Activated CD8-positive, alpha-beta T cell treated with anti-CD3 and anti-CD28 coated beads, Interleukin-2, amount 10 ng/mL, durations not matched to agents 7 days and 5 days (primary cell): ENCODE measurements at regions not wholly inside any gene's neighbourhood (a gene's known extent, or its start where the extent isn't known, plus 50 kb on each side); places are given as distances from the start of the nearest gene placed in this dataset.

Source experiments
- ATAC-seq: fragments of 150-1000 bp; cut with Tn5 transposase; one replicate; pipeline ENCODE4 v1.10.0; 2021; ENCODE audit warnings: moderate library complexity
- CTCF ChIA-PET: fragments of 350-600 bp; sonication (Branson Sonifier 250); formaldehyde crosslinking; loops from one replicate; lab custom pipeline; 2021; ENCODE audit warnings: antibody characterized with exemption; lab: Charles Lee
- POLR2A ChIA-PET: fragments of 350-600 bp; sonication (Branson Sonifier 250); formaldehyde crosslinking; loops from one replicate; lab custom pipeline; 2021; ENCODE audit warnings: antibody characterized with exemption; lab: Charles Lee
- DNase-seq: peaks from one replicate; pipeline ENCODE4 v3.0.0-alpha.2; 2020
- H3K27ac Mint-ChIP-seq: one replicate; pipeline ENCODE4 v1.8.0; 2021; ENCODE audit warnings: mild to moderate bottlenecking, mixed read lengths
- H3K27me3 Mint-ChIP-seq: one replicate; pipeline ENCODE4 v1.8.0; 2021; ENCODE audit warnings: low read depth, mixed read lengths
- H3K36me3 Mint-ChIP-seq: one replicate; pipeline ENCODE4 v1.8.0; 2021; ENCODE audit warnings: low read depth, mixed read lengths
- H3K4me1 Mint-ChIP-seq: one replicate; pipeline ENCODE4 v1.8.0; 2021; ENCODE audit warnings: low read depth, mixed read lengths
- H3K4me3 Mint-ChIP-seq: one replicate; pipeline ENCODE4 v1.8.0; 2021; ENCODE audit warnings: mild to moderate bottlenecking, mixed read lengths
- H3K9me3 Mint-ChIP-seq: one replicate; pipeline ENCODE4 v1.8.0; 2022; ENCODE audit warnings: mixed read lengths; ENCODE audit not compliant: insufficient read depth

DNA sequence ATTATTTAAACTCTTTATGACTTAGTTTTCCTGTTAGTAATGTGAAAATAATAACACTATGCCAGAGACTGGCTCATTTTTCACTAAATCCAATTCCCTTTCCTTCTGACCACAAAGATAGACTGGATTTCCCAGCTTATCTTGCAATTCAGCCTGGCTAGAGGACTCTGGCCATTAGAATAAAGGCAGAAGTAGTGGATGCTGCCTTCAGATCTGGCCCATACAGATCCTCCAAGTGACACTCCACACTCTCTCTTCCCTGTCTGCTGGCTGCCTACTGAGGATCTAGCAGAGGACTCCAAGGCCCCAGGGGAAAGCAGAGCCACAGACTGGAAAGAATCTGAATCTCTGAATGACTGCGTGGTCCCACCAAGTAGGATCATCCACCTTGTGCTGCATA is 188.8 kb upstream of the LMNTD1 start:
- Mint-ChIP-seq H3K4me3 (no peak overlapping the region), H3K4me1 (no peaks in the 10 kb centered on the region), H3K9me3 (no peaks in the 10 kb centered on the region), H3K27ac (no peak overlapping the region), H3K27me3 (no peaks in the 10 kb centered on the region), H3K36me3 (no peaks in the 10 kb centered on the region)
- ChIA-PET POLR2A (no interaction called here), CTCF (no interaction called here)
- ATAC-seq (no peak), DNase-seq (no peak)

DNA sequence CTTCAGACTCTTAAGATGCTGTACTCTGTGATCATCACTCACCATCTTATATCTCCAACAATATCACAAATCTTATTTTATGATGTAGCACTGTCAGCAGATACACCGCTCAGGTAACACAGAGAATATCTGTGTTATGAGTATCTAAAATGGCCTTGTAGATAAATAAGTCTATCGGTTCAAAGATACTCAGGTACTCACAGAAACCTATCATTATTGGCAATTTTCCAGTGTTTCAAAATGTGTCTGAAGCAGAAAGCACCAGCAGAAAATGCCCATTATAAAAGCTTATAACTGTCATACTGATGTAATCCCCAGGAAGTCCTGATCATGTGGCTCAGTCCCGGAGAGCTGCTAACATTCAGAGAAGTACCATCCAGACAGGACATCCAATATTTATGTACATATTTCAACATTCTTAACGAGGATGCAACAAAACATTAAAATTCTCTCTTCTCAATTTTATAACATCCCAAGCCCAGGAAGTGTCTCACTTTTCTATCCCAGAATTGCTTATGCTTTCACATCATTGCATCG is 190.7 kb upstream of the LMNTD1 start:
- DNase-seq, result no peak
- CTCF ChIA-PET, result no interaction called here

DNA sequence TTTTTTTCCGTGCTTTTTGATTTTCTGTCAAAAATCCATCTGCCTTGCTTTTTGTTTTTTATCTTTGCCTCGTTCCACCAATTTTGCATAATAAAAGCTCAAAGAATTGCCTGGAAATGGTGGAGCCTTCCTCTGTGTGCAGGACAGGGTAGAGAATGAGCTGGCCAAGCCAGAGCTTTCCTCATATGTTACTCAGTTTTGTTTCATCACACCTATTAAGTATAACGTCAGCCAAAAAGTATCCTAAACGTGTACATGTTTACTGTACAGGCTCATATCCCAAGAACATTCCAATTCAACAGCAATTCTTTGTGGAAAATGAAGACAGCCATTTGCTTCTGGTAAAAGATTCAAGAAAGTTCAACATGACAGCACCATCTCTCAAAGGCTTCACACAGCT is 191.2 kb upstream of the LMNTD1 start:
- POLR2A ChIA-PET, result no interaction called here
- Mint-ChIP-seq H3K36me3 (no peaks in the 10 kb centered on the region), H3K27me3 (no peaks in the 10 kb centered on the region)

More for the DNA sequence above, 190.7 kb upstream of the LMNTD1 start:
- ATAC-seq, result no peak
- Mint-ChIP-seq H3K4me3 (no peak overlapping the region), H3K36me3 (no peaks in the 10 kb centered on the region), H3K9me3 (no peaks in the 10 kb centered on the region), H3K4me1 (no peaks in the 10 kb centered on the region), H3K27ac (no peak overlapping the region), H3K27me3 (no peaks in the 10 kb centered on the region)
- POLR2A ChIA-PET, result no interaction called here

DNA sequence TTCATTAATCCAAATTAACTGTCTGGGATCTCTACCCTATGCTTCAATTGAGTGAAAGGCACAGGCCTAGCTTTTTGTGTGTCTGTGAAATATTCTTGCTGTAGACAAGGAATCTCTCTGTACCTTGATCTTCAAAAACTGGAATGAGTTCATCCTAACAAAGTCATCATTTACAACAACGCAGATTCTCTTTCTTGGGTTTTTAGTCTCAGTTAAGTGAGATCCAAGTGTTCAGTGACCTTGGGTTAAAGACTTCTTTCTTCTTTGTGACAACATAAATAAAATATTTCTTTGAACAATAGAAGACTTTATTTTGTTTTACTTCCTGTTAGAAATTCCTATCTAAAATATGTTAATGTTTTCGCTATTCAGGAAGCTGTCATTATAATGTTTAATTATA is 192.2 kb upstream of the LMNTD1 start:
- no peaks in the 10 kb centered on the region for H3K9me3 Mint-ChIP-seq
- ATAC-seq, result no peak

More for the DNA sequence above, 191.2 kb upstream of the LMNTD1 start:
- CTCF ChIA-PET, result no interaction called here
- DNase-seq, result no peak
- no peak for ATAC-seq
- Mint-ChIP-seq H3K4me1 (no peaks in the 10 kb centered on the region), H3K27ac (no peak overlapping the region), H3K9me3 (no peaks in the 10 kb centered on the region), H3K4me3 (no peak overlapping the region)

GRCh38 chr12:25746131-25746530 is 193.0 kb upstream of the LMNTD1 start:
- CTCF ChIA-PET, result no interaction called here
- Mint-ChIP-seq H3K4me1 (no peaks in the 10 kb centered on the region), H3K4me3 (no peak overlapping the region), H3K27me3 (no peaks in the 10 kb centered on the region), H3K9me3 (no peaks in the 10 kb centered on the region), H3K27ac (no peak overlapping the region), H3K36me3 (no peaks in the 10 kb centered on the region)
- ATAC-seq (no peak), DNase-seq (no peak)
- POLR2A ChIA-PET, result no interaction called here

More for the DNA sequence above, 192.2 kb upstream of the LMNTD1 start:
- H3K27ac Mint-ChIP-seq, result no peak overlapping the region
- ChIA-PET CTCF (no interaction called here), POLR2A (no interaction called here)
- H3K27me3 Mint-ChIP-seq, result no peaks in the 10 kb centered on the region
- no peak for DNase-seq
- H3K4me3 Mint-ChIP-seq, result no peak overlapping the region
- H3K4me1 Mint-ChIP-seq, result no peaks in the 10 kb centered on the region
- no peaks in the 10 kb centered on the region for H3K36me3 Mint-ChIP-seq

- Mint-ChIP-seq H3K9me3 (no peaks in the 10 kb centered on the region), H3K27ac (no peak overlapping the region), H3K4me1 (no peaks in the 10 kb centered on the region), H3K27me3 (peaks cover 3% of the 10 kb centered on the region), H3K36me3 (no peaks in the 10 kb centered on the region), H3K4me3 (no peak overlapping the region)
- no peak for DNase-seq
- CTCF ChIA-PET, result no interaction called here
- POLR2A ChIA-PET, result no interaction called here
- ATAC-seq, result no peak
These were observed 199.7 kb upstream of the LMNTD1 start for GRCh38 chr12:25752710-25753309.

DNA sequence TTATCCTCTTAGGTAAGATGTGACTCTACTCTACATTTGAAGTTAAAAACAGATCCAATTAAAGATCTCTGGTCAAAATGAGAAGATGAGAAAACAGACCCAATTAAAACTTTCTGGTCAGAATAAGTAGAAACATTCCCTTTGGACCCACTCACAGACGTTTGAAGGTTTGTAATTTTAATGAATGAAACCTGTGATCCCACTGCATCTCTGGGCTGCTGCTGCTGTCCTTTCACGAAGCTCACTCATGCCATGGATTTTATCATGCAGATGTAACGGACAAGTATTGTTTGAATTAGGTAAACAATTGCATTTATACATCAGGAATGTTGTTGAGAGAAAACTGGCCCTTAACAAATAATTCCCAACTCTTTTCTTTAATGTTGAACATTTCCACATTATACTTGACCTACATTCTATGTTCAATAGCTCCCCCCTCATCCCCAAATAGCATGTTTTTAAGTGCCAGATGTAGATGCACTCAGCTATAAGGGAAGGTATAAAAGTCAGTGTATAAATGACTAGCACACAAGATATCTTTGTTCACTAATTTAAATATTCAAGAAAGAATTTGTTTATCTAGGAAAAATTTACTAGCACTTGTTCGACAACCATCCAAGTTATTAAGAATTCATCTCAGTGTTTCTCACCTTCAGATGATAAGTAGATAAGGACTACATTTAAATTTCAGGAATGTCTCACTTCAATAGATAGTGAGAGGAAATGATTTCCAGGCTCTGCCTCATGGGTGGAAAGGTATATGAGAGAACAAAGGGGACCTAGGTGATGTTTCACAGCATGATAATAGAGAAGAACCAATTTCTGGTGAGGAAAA is 202.3 kb upstream of the LMNTD1 start:
- no peaks in the 10 kb centered on the region for H3K36me3 Mint-ChIP-seq
- ATAC-seq (no peak), DNase-seq (no peak)
- POLR2A ChIA-PET, result interaction anchor here (0.7 kb wide), 1 partner anchor 586 kb away, joined by 3 read pairs; no protein-coding TSS in a partner anchor
- no peak overlapping the region for H3K27ac Mint-ChIP-seq
- H3K4me3 Mint-ChIP-seq, result no peak overlapping the region
- no peaks in the 10 kb centered on the region for H3K9me3 Mint-ChIP-seq
- CTCF ChIA-PET, result no interaction called here
- H3K27me3 Mint-ChIP-seq, result peaks cover 6% of the 10 kb centered on the region
- no peaks in the 10 kb centered on the region for H3K4me1 Mint-ChIP-seq

DNA sequence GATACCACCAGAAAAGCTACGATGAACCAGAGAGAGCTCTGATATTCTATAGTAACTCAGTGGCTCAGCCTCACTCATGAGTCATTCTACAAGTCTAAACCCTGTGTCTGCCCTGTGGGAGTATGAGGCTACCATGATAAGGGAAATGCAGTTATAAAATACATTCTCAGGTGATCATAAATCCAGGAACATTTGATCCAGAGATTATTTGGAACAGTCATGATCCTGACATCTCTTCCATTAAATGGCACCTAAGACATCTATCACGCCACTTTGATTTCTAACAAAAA is 202.6 kb upstream of the RASSF8 start:
- no peaks in the 10 kb centered on the region for H3K4me1 Mint-ChIP-seq
- ChIA-PET CTCF (no interaction called here), POLR2A (no interaction called here)
- ATAC-seq (no peak), DNase-seq (no peak)
- H3K27me3 Mint-ChIP-seq, result peaks cover 6% of the 10 kb centered on the region
- no peak overlapping the region for H3K4me3 Mint-ChIP-seq
- H3K36me3 Mint-ChIP-seq, result no peaks in the 10 kb centered on the region
- no peak overlapping the region for H3K27ac Mint-ChIP-seq
- H3K9me3 Mint-ChIP-seq, result no peaks in the 10 kb centered on the region

- DNase-seq, result no peak
- Mint-ChIP-seq H3K27ac (no peak overlapping the region), H3K9me3 (no peaks in the 10 kb centered on the region), H3K36me3 (no peaks in the 10 kb centered on the region), H3K4me1 (no peaks in the 10 kb centered on the region), H3K4me3 (no peak overlapping the region), H3K27me3 (peaks cover 6% of the 10 kb centered on the region)
- ChIA-PET POLR2A (no interaction called here), CTCF (interaction anchor here (0.8 kb wide), 1 partner anchor 321 kb away, joined by 4 read pairs; no protein-coding TSS in a partner anchor)
- ATAC-seq, result no peak
These were observed 201.3 kb upstream of the RASSF8 start for GRCh38 chr12:25757037-25757665.

DNA sequence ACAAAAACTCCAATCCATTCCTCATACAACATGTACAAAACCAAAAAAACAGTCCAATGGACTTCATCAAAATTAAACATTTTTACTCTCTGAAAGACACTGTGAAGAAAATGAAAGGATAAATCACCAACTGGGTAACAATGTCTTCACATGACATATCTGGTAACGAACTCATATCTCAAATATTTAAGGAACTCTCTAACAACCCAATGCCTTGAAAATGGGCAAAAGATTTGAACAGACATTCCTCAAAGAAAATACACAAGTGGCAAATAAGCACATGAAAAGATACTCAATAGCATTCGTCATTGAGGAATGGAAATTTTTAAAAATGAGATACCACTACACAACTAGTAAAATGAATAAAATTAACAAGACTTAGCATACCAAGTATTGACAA is 198.7 kb upstream of the RASSF8 start:
- Mint-ChIP-seq H3K4me1 (no peaks in the 10 kb centered on the region), H3K36me3 (no peaks in the 10 kb centered on the region), H3K27me3 (peaks cover 3% of the 10 kb centered on the region), H3K4me3 (no peak overlapping the region), H3K27ac (no peak overlapping the region), H3K9me3 (no peaks in the 10 kb centered on the region)
- DNase-seq (no peak), ATAC-seq (no peak)
- ChIA-PET POLR2A (no interaction called here), CTCF (no interaction called here)

DNA sequence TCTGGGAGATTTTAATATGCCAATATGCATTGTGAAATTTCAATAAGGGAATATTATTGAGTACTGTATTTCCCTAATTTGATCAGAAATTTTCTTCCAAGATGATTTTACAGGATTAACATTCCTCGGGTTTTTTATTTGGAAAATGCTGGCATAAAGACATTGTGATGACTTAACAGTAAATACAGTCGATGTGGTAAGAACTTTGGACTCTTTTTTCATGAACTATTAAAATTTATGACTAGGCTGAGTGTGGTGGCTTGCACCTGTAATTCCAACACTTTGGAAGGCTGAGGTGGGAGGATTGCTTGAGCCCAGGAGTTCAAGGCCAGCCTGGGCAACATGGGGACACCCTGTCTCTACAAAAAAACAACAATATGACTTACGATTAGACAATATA is 197.1 kb upstream of the RASSF8 start:
- H3K9me3 Mint-ChIP-seq, result no peaks in the 10 kb centered on the region
- DNase-seq (no peak), ATAC-seq (no peak)
- no peaks in the 10 kb centered on the region for H3K4me1 Mint-ChIP-seq
- no peaks in the 10 kb centered on the region for H3K36me3 Mint-ChIP-seq
- no peak overlapping the region for H3K27ac Mint-ChIP-seq
- ChIA-PET POLR2A (no interaction called here), CTCF (interaction anchor here (1.4 kb wide), 1 partner anchor 10 kb away, joined by 4 read pairs; no protein-coding TSS in a partner anchor)
- H3K4me3 Mint-ChIP-seq, result no peak overlapping the region
- H3K27me3 Mint-ChIP-seq, result peaks cover 3% of the 10 kb centered on the region

DNA sequence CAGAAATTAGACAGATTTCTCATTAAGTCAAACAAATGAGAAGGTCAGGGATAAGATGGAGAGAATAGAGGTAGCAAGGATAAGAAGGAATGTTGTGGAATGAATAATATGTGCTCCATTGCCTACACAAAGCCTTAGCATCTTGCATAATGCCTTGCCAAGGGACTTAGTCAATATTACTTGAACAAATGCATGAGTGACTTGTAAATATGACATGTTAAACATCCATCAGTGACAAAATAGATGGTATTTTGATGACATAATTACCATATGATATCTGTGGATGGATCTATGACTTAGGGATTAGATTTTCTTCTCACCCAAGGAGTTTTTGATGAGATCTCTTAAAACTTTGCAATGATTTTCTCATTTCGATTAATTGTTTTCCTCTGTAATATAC is 194.1 kb upstream of the RASSF8 start:
- Mint-ChIP-seq H3K27ac (no peak overlapping the region), H3K4me1 (no peaks in the 10 kb centered on the region), H3K27me3 (no peaks in the 10 kb centered on the region), H3K9me3 (no peaks in the 10 kb centered on the region), H3K36me3 (no peaks in the 10 kb centered on the region), H3K4me3 (no peak overlapping the region)
- DNase-seq, result no peak
- ChIA-PET POLR2A (no interaction called here), CTCF (no interaction called here)
- no peak for ATAC-seq
